ENCODE measurements at regions not wholly inside any gene's neighbourhood (a gene's known extent, or its start where the extent isn't known, plus 50 kb on each side); places are given as distances from the start of the nearest gene placed in this dataset.

GRCh38 chr2:39546937-39547336, 109.9 kb upstream of the MAP4K3 start:
- H2BK5ac ChIP-seq (ENCODE audit: low read depth, low read length): no peak overlapping the region
- no peak overlapping the region for H3K4me3 ChIP-seq (ENCODE audit: extremely low read depth in 1 of 4, insufficient read depth in 2 of 4, low read depth in 3 of 4, low read length in 4 of 4)
- no peak for DNase-seq (ENCODE audit: low read depth in 1 of 2, low spot score in 2 of 2)
- WGBS, 2 experiments (ENCODE audit: extremely low coverage in 1 of 2, insufficient coverage in 1 of 2, insufficient read length in 1 of 2, insufficient replicate concordance in 2 of 2, low coverage in 1 of 2, low lambda C conversion rate in 2 of 2, missing lambda C conversion rate in 1 of 2): 86% methylated on average over 1 of the region's 1 CpG; no CpG with 5 or more reads in 1 of the 2 experiments
- H4K5ac ChIP-seq (ENCODE audit: insufficient read length, low read depth, low read length): no peak overlapping the region
- H2AK5ac ChIP-seq (ENCODE audit: low read depth, low read length): no peak overlapping the region
- no peak overlapping the region for H3K27ac ChIP-seq (ENCODE audit: low read depth, low read length)
- H3K27me3 ChIP-seq (replicated peaks in 1 of 4; ENCODE audit: control insufficient read depth in 3 of 4, extremely low read depth in 1 of 4, insufficient read depth in 3 of 4, low read length in 3 of 4): no peaks in the 10 kb centered on the region
- H3K9ac ChIP-seq (replicated peaks in 1 of 4; ENCODE audit: extremely low read depth in 1 of 4, low read depth in 3 of 4, low read length in 3 of 4): no peak overlapping the region
- H3K79me1 ChIP-seq (ENCODE audit: low read depth, low read length): no peaks in the 10 kb centered on the region
- H3K23ac ChIP-seq (ENCODE audit: insufficient read length): no peak overlapping the region
- no peaks in the 10 kb centered on the region for H3K36me3 ChIP-seq (ENCODE audit: control insufficient read depth in 2 of 4, insufficient read depth in 4 of 4, low read length in 3 of 4)
- H3K4me2 ChIP-seq (ENCODE audit: insufficient read depth in 1 of 2, low read depth in 2 of 2, low read length in 2 of 2): no peak overlapping the region
- no peaks in the 10 kb centered on the region for H3K4me1 ChIP-seq (replicated peaks in 1 of 4; ENCODE audit: control insufficient read depth in 3 of 4, insufficient read depth in 4 of 4, low read length in 3 of 4)
- H4K91ac ChIP-seq (replicated peaks; ENCODE audit: insufficient read length, low read length): no peak overlapping the region
- H3K9me3 ChIP-seq (ENCODE audit: insufficient read depth in 2 of 2, low read depth in 1 of 2, low read length in 1 of 2): peaks cover 0 to 6% of the 10 kb centered on the region in 2 experiments; a peak in 1 of 4 replicates
- no peaks in the 10 kb centered on the region for H3K23me2 ChIP-seq (ENCODE audit: low read depth, low read length)
- no peaks in the 10 kb centered on the region for H3K79me2 ChIP-seq (ENCODE audit: control insufficient read depth in 1 of 2, insufficient read depth in 2 of 2, low read length in 2 of 2)
- no peak overlapping the region for H2BK12ac ChIP-seq (ENCODE audit: low read depth, low read length)
- no peak overlapping the region for H2BK20ac ChIP-seq (ENCODE audit: low read length)
- no peak overlapping the region for H2AFZ ChIP-seq (ENCODE audit: low read length)
- ChIA-PET POLR2A (ENCODE audit: partially characterized antibody) (no interaction called here), CTCF (ENCODE audit: partially characterized antibody) (interaction anchor here (0.6 kb wide), 1 partner anchor 391 kb away, joined by 3 read pairs; no protein-coding TSS in a partner anchor)
- no peak overlapping the region for H2BK120ac ChIP-seq (replicated peaks; ENCODE audit: low read depth, low read length)
- no peak overlapping the region for H3K4ac ChIP-seq (replicated peaks; ENCODE audit: insufficient read length, low read depth, low read length)
- no peak overlapping the region for H4K8ac ChIP-seq (ENCODE audit: extremely low read depth, insufficient read depth, low read length)
- no peak overlapping the region for H2BK15ac ChIP-seq (ENCODE audit: low read length)
- no peaks in the 10 kb centered on the region for H4K20me1 ChIP-seq (replicated peaks in 1 of 2; ENCODE audit: control insufficient read depth in 1 of 2, insufficient read depth in 2 of 2, low read length in 2 of 2)
- FAIRE-seq: no peak
- no peak overlapping the region for H3K56ac ChIP-seq (replicated peaks; ENCODE audit: insufficient read length, low read depth, low read length)
- H3K18ac ChIP-seq (ENCODE audit: extremely low read depth, low read length): no peak overlapping the region
- no peak overlapping the region for H3K14ac ChIP-seq (ENCODE audit: insufficient read length)
- TF ChIP-seq HDAC6 (IDR thresholded peaks at IDR 0.05; ENCODE audit: low read depth, low read length): no peak
- TF ChIP-seq SIN3A (conservative IDR thresholded peaks at IDR 0.05 in 1 of 2, IDR thresholded peaks at IDR 0.05 in 1 of 2; ENCODE audit: low read depth in 1 of 2, low read length in 2 of 2): no peak
- no peak for TF ChIP-seq CHD1 (IDR thresholded peaks at IDR 0.05; ENCODE audit: low read depth, low read length)
- no peak for TF ChIP-seq HDAC2 (IDR thresholded peaks at IDR 0.05; ENCODE audit: borderline replicate concordance in 1 of 2, low read depth in 2 of 2, low read length in 2 of 2)
- TF ChIP-seq FOSL1 (IDR thresholded peaks at IDR 0.05; ENCODE audit: insufficient read depth, low read depth, low read length): no peak
- no peak for TF ChIP-seq SIX5 (IDR thresholded peaks at IDR 0.05; ENCODE audit: low read depth, low read length)
- no peak for TF ChIP-seq CTCF (IDR thresholded peaks at IDR 0.05; ENCODE audit: control extremely low read depth in 1 of 3, insufficient read depth in 1 of 3, low read depth in 1 of 3, low read length in 3 of 3)
- TF ChIP-seq CBX5 (IDR thresholded peaks at IDR 0.05; ENCODE audit: low read depth, low read length): no peak
- TF ChIP-seq MAX (IDR thresholded peaks at IDR 0.05): no peak
- no peak for TF ChIP-seq JUND (IDR thresholded peaks at IDR 0.05; ENCODE audit: low read length)
- TF ChIP-seq POLR2AphosphoS5 (IDR thresholded peaks at IDR 0.05; ENCODE audit: low read depth, low read length): no peak
- TF ChIP-seq RXRA (IDR thresholded peaks at IDR 0.05; ENCODE audit: insufficient read depth, low read depth, low read length): no peak

All from H1 (cell line).